Fibroblast of lung (primary cell): ENCODE measurements at regions not wholly inside any gene's neighbourhood (a gene's known extent, or its start where the extent isn't known, plus 50 kb on each side); places are given as distances from the start of the nearest gene placed in this dataset.

Experiments
- DNase-seq, 2 donors: peaks; one replicate each; pipeline versions ENCODE4 v3.0.0 to v3.0.0-alpha.2; 2010; ENCODE audit warnings: low read depth in 2 of 2
- H2AFZ ChIP-seq: 2 replicates; pipeline ENCODE4 v1.5.1; 2012; ENCODE audit warnings: low read length, control low read depth, inconsistent platforms
- H3K27ac ChIP-seq: 2 replicates; pipeline ENCODE4 v1.5.1; 2011; ENCODE audit warnings: low read length, control low read depth; ENCODE audit not compliant: insufficient read depth
- H3K27me3 ChIP-seq: 2 replicates; pipeline ENCODE4 v1.5.1; 2011; ENCODE audit warnings: mild to moderate bottlenecking, low read length; ENCODE audit not compliant: control insufficient read depth, insufficient read depth
- H3K36me3 ChIP-seq: 2 replicates; pipeline ENCODE4 v1.5.1; 2011; ENCODE audit warnings: low read length; ENCODE audit not compliant: control insufficient read depth, insufficient read depth
- H3K4me1 ChIP-seq: 2 replicates; pipeline ENCODE4 v1.5.1; 2011; ENCODE audit warnings: low read length; ENCODE audit not compliant: control insufficient read depth, insufficient read depth; ENCODE audit errors: extremely low read depth
- H3K4me2 ChIP-seq: 2 replicates; pipeline ENCODE4 v1.5.1; 2011; ENCODE audit warnings: low read length, control low read depth; ENCODE audit not compliant: insufficient read depth; ENCODE audit errors: extremely low read depth
- H3K4me3 ChIP-seq, 4 experiments: fragments of 200-600 bp in 1 of 4; sonication (generic) in 1 of 4; replicated peaks in 1 of 4; 2 replicates each; pipeline ENCODE4 v1.5.1; 2011 to 2016; ENCODE audit warnings: low read length in 4 of 4, low read depth in 3 of 4, mild to moderate bottlenecking in 3 of 4, control low read depth in 2 of 4, inconsistent platforms in 1 of 4, mixed read lengths in 1 of 4; ENCODE audit not compliant: insufficient read depth in 1 of 4; ENCODE audit errors: control extremely low read depth in 1 of 4
- H3K79me2 ChIP-seq: 2 replicates; pipeline ENCODE4 v1.5.1; 2012; ENCODE audit warnings: mild to moderate bottlenecking, low read length, inconsistent platforms; ENCODE audit not compliant: control insufficient read depth, insufficient read depth
- H3K9ac ChIP-seq: 2 replicates; pipeline ENCODE4 v1.5.1; 2011; ENCODE audit warnings: mild to moderate bottlenecking, low read length, control low read depth; ENCODE audit not compliant: insufficient read depth
- H3K9me3 ChIP-seq: 2 replicates; pipeline ENCODE4 v1.5.1; 2012; ENCODE audit warnings: low read depth, low read length; ENCODE audit not compliant: control insufficient read depth, insufficient read depth
- H4K20me1 ChIP-seq: 2 replicates; pipeline ENCODE4 v1.5.1; 2011; ENCODE audit warnings: low read length; ENCODE audit not compliant: control insufficient read depth, insufficient read depth; ENCODE audit errors: extremely low read depth
- EZH2 ChIP-seq: IDR thresholded peaks from 2 replicates; pipeline ENCODE4 v1.5.1; 2012; ENCODE audit warnings: low read length, control low read depth, mild to moderate bottlenecking; ENCODE audit errors: missing control alignments
- TF ChIP-seq, protein P1 (sequence below), 2 donors: IDR thresholded peaks in 1 of 2; conservative IDR thresholded peaks in 1 of 2; 1 replicate in 1 of 2; 2 replicates in 1 of 2; pipeline ENCODE4 v1.5.1; 2011 to 2012; ENCODE audit warnings: low read length in 2 of 2, control low read depth in 1 of 2, inconsistent platforms in 1 of 2, low read depth in 1 of 2, mild to moderate bottlenecking in 1 of 2

DNA sequence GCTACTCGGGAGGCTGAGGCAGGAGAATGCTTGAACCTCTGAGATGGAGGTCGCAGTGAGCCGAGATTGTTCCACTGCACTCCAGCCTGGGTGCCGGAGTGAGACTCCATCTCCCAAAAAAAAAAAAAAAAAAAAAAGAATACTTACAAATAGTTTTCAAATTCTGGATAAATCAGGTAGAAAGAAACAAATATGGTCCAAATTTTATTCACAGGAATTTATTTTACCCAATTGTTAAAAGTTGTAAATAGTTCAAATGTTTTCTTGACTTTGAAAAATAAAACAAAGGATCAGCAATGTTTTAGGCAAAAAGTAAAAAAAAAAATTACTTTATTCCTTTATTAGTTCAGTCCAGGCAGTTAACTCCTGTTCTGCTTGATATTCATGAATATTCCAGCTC, 172.9 kb upstream of the NAMPT start:
- Histone ChIP-seq H3K27me3 (no peaks in the 10 kb centered on the region), H3K4me3 (no peak overlapping the region), H2AFZ (no peak overlapping the region), H3K4me1 (no peaks in the 10 kb centered on the region), H4K20me1 (no peaks in the 10 kb centered on the region), H3K79me2 (no peaks in the 10 kb centered on the region), H3K9ac (no peak overlapping the region), H3K36me3 (no peaks in the 10 kb centered on the region), H3K4me2 (no peak overlapping the region), H3K27ac (no peak overlapping the region), H3K9me3 (no peaks in the 10 kb centered on the region)
- no peak for DNase-seq
- TF ChIP-seq, protein P1, sequence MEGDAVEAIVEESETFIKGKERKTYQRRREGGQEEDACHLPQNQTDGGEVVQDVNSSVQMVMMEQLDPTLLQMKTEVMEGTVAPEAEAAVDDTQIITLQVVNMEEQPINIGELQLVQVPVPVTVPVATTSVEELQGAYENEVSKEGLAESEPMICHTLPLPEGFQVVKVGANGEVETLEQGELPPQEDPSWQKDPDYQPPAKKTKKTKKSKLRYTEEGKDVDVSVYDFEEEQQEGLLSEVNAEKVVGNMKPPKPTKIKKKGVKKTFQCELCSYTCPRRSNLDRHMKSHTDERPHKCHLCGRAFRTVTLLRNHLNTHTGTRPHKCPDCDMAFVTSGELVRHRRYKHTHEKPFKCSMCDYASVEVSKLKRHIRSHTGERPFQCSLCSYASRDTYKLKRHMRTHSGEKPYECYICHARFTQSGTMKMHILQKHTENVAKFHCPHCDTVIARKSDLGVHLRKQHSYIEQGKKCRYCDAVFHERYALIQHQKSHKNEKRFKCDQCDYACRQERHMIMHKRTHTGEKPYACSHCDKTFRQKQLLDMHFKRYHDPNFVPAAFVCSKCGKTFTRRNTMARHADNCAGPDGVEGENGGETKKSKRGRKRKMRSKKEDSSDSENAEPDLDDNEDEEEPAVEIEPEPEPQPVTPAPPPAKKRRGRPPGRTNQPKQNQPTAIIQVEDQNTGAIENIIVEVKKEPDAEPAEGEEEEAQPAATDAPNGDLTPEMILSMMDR (conservative IDR thresholded peaks at IDR 0.05 in 1 of 2, IDR thresholded peaks at IDR 0.05 in 1 of 2; ENCODE audit: low read depth in 1 of 2, low read length in 2 of 2) = no peak
- no peak for TF ChIP-seq EZH2

DNA sequence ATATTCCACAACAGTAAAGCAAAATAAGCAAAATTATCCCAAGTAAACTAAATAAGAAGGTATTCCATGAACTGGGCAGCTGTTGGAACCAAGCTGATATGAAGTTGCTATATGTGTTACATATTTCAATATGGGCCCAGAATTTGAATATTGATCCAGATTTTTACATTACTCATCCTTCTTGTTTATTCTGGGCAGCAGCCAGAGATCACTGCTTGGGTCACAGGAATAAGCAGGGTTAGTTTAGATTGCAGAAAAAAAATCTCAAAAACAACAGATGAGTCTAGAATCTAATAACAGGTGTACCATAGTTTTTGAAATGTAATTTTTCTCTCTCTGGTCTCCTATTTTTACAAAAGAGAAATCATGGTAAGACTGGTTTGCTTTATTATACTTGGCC, 171.5 kb upstream of the NAMPT start:
- Histone ChIP-seq H3K4me2 (no peak overlapping the region), H3K9ac (no peak overlapping the region), H3K36me3 (no peaks in the 10 kb centered on the region), H3K4me1 (no peaks in the 10 kb centered on the region), H3K9me3 (no peaks in the 10 kb centered on the region), H2AFZ (no peak overlapping the region), H3K27me3 (no peaks in the 10 kb centered on the region), H3K79me2 (no peaks in the 10 kb centered on the region), H3K27ac (no peak overlapping the region), H3K4me3 (no peak overlapping the region), H4K20me1 (no peaks in the 10 kb centered on the region)
- no peak for DNase-seq
- TF ChIP-seq, protein P1 (conservative IDR thresholded peaks at IDR 0.05 in 1 of 2, IDR thresholded peaks at IDR 0.05 in 1 of 2; ENCODE audit: low read depth in 1 of 2, low read length in 2 of 2) = no peak

DNA sequence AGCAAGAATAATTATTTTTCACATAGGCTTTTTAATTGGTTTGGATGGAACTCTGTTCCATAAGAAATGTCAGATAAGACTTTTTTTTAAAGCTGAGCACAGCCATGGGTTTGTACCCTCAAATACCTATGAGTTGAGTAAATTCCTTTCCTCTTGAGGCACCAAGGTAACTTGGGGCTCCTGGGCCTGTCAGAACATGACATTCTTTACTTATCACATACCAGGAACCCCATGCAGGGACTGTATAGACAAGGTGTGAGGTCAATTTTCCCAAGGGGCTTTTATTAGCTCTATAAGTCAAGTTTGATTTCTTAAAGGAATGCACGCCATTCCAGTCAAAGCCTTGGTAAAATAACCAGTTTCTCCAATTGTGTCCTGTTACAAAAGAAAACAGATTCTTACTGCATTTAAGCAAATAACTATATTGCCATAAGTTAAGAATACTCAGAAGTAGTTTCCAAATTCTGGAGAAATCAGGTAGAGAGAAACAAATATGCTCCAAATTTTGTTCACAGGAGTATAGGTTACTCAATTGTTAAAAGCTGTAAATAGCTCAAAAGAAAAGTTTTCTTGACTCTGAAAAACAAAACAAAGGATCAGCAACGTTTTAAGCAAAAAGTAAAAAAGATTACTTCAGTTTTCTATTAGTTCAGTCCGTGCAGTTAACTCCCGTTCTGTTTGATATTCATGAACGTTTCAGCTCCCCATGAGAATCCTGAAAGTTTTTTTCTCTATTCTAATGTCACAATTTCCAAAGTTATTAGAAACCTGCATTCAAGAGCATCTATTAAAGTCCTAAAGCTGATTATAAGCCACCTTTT, 167.5 kb upstream of the NAMPT start:
- Histone ChIP-seq H3K9ac (no peak overlapping the region), H2AFZ (no peak overlapping the region), H3K9me3 (no peaks in the 10 kb centered on the region), H3K79me2 (no peaks in the 10 kb centered on the region), H3K4me2 (no peak overlapping the region), H3K36me3 (no peaks in the 10 kb centered on the region), H4K20me1 (no peaks in the 10 kb centered on the region), H3K4me1 (no peaks in the 10 kb centered on the region), H3K27me3 (no peaks in the 10 kb centered on the region), H3K27ac (no peak overlapping the region), H3K4me3 (no peak overlapping the region)
- TF ChIP-seq, protein P1 (conservative IDR thresholded peaks at IDR 0.05 in 1 of 2, IDR thresholded peaks at IDR 0.05 in 1 of 2; ENCODE audit: low read depth in 1 of 2, low read length in 2 of 2) = no peak
- no peak for TF ChIP-seq EZH2
- no peak for DNase-seq
